ENCODE measurements at regions not wholly inside any gene's neighbourhood (a gene's known extent, or its start where the extent isn't known, plus 50 kb on each side); places are given as distances from the start of the nearest gene placed in this dataset.

DNA sequence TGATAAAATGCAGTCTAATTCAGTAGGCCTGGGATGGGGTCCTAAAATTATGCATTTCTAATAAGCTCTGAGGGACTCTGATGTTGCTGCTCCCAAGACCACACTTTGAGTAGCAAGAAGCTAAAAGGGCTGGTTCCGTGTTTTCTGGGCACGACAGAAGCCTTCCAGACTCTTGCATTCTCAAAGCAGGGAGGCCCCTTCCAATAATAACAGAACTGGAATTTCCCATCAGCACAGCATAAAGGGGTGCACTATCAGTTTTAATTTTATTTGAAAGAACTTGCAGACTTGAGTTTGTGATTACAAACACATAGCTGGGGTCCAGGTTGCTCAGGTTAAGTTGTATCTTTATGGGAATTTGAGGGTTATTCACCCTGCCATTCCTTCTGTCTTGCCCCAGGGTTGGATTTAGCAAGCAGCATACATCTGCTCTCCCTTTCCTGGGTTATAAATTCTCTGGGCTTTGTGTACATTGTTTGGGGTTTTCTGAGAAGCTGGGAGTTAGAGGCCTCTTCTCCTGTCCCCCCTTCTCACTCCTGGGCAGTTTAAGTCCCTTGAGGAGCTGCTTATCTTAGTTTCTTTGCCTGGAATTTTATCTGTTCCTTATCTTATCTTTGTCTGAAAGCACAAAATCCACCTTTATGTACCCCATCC, 94.2 kb upstream of the SLC2A1 start:
- H3K4me1 ChIP-seq (replicated peaks in 1 of 2) = peaks cover 38 to 40% of the 10 kb centered on the region in 2 donors
- ATAC-seq (replicated peaks in 6 of 8) = peak in 2 of 8 experiments; percentile 6 to 55
- no peak overlapping the region for H3K4me3 ChIP-seq
- 14 to 100% (median 42%) methylated on average over 1 to 2 of the region's 2 CpGs; no CpG with 5 or more reads in 1 of the 10 experiments for WGBS, 10 experiments
- H3K27ac ChIP-seq = peak overlapping the region in 1 of 2 donors; percentile 11
- in situ Hi-C loops (cut with MboI; ENCODE audit: low pct_unique_long_range_greater_than_20kb in 2 of 9, low sequenced_read_pairs in 9 of 9, unreplicated experiment in 9 of 9) = loop anchor here in 5 of 9 experiments (25.0 kb wide), 3 partner anchors 91 to 266 kb away; partner anchors contain the start of genes TMEM269 (in 4 of the 5) and SLC2A1 (in 1 of the 5)

GRCh38 chr1:43052322-43052721, 93.7 kb upstream of the SLC2A1 start:
- Histone ChIP-seq H3K4me1 (replicated peaks in 1 of 2) (peaks cover 35% of the 10 kb centered on the region in 2 donors), H3K4me3 (no peak overlapping the region), H3K27ac (no peak overlapping the region)
- in situ Hi-C loops (cut with MboI; ENCODE audit: low pct_unique_long_range_greater_than_20kb in 2 of 9, low sequenced_read_pairs in 9 of 9, unreplicated experiment in 9 of 9) = loop anchor here in 5 of 9 experiments (25.0 kb wide), 3 partner anchors 90 to 265 kb away; partner anchors contain the start of genes TMEM269 (in 4 of the 5) and SLC2A1 (in 1 of the 5)
- no peak for ATAC-seq (replicated peaks in 6 of 8)
- 38 to 100% (median 88%) methylated on average over 1 of the region's 1 CpG; no CpG with 5 or more reads in 2 of the 10 experiments for WGBS, 10 experiments

DNA sequence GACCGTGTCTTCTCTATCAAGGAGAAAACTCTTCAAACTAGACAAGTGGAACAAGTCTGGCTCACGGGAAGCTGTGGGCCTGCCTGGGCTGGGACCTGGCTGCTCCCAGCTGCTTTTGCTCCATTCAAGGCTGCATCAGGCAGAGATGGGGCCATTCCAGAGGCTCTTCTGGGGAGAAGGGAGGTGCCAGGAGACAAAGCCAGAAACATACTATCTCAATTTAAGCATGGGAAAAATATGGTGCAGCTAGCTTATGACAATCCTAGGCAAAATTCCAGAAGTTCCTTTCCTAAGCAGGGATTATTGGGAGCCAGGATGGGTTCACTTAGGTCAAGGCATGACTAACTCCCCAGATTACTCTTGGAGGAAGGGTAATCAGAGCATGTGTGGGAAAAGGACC, 90.8 kb upstream of the SLC2A1 start:
- in situ Hi-C loops (cut with MboI; ENCODE audit: low pct_unique_long_range_greater_than_20kb in 2 of 9, low sequenced_read_pairs in 9 of 9, unreplicated experiment in 9 of 9) = no loop called here
- peak in 1 of 8 experiments; percentile 63 for ATAC-seq (replicated peaks in 6 of 8)

GRCh38 chr1:43048601-43049011, 89.9 kb upstream of the SLC2A1 start:
- no peak overlapping the region for H3K4me3 ChIP-seq
- in situ Hi-C loops (cut with MboI; ENCODE audit: low pct_unique_long_range_greater_than_20kb in 2 of 9, low sequenced_read_pairs in 9 of 9, unreplicated experiment in 9 of 9) = no loop called here
- peak in 3 of 8 experiments; percentile 6 to 52 (median 20) for ATAC-seq (replicated peaks in 6 of 8)
- H3K27ac ChIP-seq = no peak overlapping the region
- H3K4me1 ChIP-seq (replicated peaks in 1 of 2) = peaks cover 32 to 34% of the 10 kb centered on the region in 2 donors
- WGBS, 10 experiments = 25 to 100% (median 80%) methylated on average over 1 to 2 of the region's 2 CpGs; no CpG with 5 or more reads in 5 of the 10 experiments

More for the DNA sequence above, 90.8 kb upstream of the SLC2A1 start:
- H3K4me1 ChIP-seq (replicated peaks in 1 of 2) = peaks cover 29% of the 10 kb centered on the region in 2 donors
- H3K4me3 ChIP-seq = no peak overlapping the region
- WGBS, 10 experiments = 63 to 100% (median 90%) methylated on average over 2 of the region's 2 CpGs; no CpG with 5 or more reads in 5 of the 10 experiments
- H3K27ac ChIP-seq = no peak overlapping the region

- H3K27ac ChIP-seq = no peak overlapping the region
- peaks cover 22 to 29% of the 10 kb centered on the region in 2 donors for H3K4me1 ChIP-seq (replicated peaks in 1 of 2)
- WGBS, 10 experiments = 0 to 100% (median 79%) methylated on average over 1 of the region's 1 CpG; no CpG with 5 or more reads in 4 of the 10 experiments
- no peak for ATAC-seq (replicated peaks in 6 of 8)
- no peak overlapping the region for H3K4me3 ChIP-seq
- in situ Hi-C loops (cut with MboI; ENCODE audit: low pct_unique_long_range_greater_than_20kb in 2 of 9, low sequenced_read_pairs in 9 of 9, unreplicated experiment in 9 of 9) = no loop called here
Measured at GRCh38 chr1:43047135-43047534, 88.5 kb upstream of the SLC2A1 start.

GRCh38 chr1:43044572-43045361, 86.1 kb upstream of the SLC2A1 start:
- peaks cover 15 to 28% of the 10 kb centered on the region in 2 donors for H3K4me1 ChIP-seq (replicated peaks in 1 of 2)
- in situ Hi-C loops (cut with MboI; ENCODE audit: low pct_unique_long_range_greater_than_20kb in 2 of 9, low sequenced_read_pairs in 9 of 9, unreplicated experiment in 9 of 9) = no loop called here
- H3K27ac ChIP-seq = no peak overlapping the region
- 50 to 100% (median 87%) methylated on average over 2 to 6 of the region's 6 CpGs; no CpG with 5 or more reads in 3 of the 10 experiments for WGBS, 10 experiments
- ATAC-seq (replicated peaks in 6 of 8) = no peak
- H3K4me3 ChIP-seq = no peak overlapping the region

- WGBS, 10 experiments = 17 to 89% (median 78%) methylated on average over 1 to 5 of the region's 5 CpGs; no CpG with 5 or more reads in 4 of the 10 experiments
- peak in 5 of 8 experiments; percentile 92 to 96 (median 95) for ATAC-seq (replicated peaks in 6 of 8)
- in situ Hi-C loops (cut with MboI; ENCODE audit: low pct_unique_long_range_greater_than_20kb in 2 of 9, low sequenced_read_pairs in 9 of 9, unreplicated experiment in 9 of 9) = no loop called here
Measured at GRCh38 chr1:43043695-43044094, 85.0 kb upstream of the SLC2A1 start.

GRCh38 chr1:43042773-43043457, 84.2 kb upstream of the SLC2A1 start:
- ATAC-seq (replicated peaks in 6 of 8) = peak in 1 of 8 experiments; percentile 52
- Histone ChIP-seq H3K4me3 (no peak overlapping the region), H3K27ac (no peak overlapping the region), H3K4me1 (replicated peaks in 1 of 2) (peaks cover 17 to 33% of the 10 kb centered on the region in 2 donors)
- in situ Hi-C loops (cut with MboI; ENCODE audit: low pct_unique_long_range_greater_than_20kb in 2 of 9, low sequenced_read_pairs in 9 of 9, unreplicated experiment in 9 of 9) = no loop called here
- WGBS, 10 experiments = 10 to 100% (median 84%) methylated on average over 1 to 3 of the region's 3 CpGs; no CpG with 5 or more reads in 1 of the 10 experiments

More at GRCh38 chr1:43043695-43044094, 85.0 kb upstream of the SLC2A1 start:
- H3K4me1 ChIP-seq (replicated peaks in 1 of 2) = peaks cover 13 to 29% of the 10 kb centered on the region in 2 donors
- H3K27ac ChIP-seq = no peak overlapping the region
- no peak overlapping the region for H3K4me3 ChIP-seq

DNA sequence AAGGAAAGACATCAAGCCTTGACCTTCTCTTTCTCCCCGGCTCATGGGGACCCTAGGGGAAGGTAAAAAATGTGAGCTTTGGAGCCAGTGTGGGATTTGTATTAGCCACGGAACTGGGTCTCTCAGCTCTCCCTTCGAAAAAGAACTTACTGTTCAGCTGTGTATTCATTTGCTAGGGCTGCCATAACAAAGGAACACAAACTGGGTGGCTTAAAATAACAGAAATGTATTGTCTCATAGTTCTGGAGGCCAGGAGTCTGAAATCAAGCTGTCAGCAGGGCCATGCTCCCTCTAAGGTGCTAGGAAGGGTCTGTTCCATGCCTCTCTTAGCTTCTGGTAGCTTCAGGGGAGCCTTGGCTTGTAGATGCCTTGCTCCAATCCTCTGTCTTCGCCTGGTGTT, 83.5 kb upstream of the SLC2A1 start:
- Histone ChIP-seq H3K4me3 (no peak overlapping the region), H3K4me1 (replicated peaks in 1 of 2) (peaks cover 17 to 33% of the 10 kb centered on the region in 2 donors), H3K27ac (no peak overlapping the region)
- in situ Hi-C loops (cut with MboI; ENCODE audit: low pct_unique_long_range_greater_than_20kb in 2 of 9, low sequenced_read_pairs in 9 of 9, unreplicated experiment in 9 of 9) = no loop called here
- no peak for ATAC-seq (replicated peaks in 6 of 8)
- WGBS, 10 experiments = 75 to 100% (median 89%) methylated on average over 1 to 4 of the region's 4 CpGs; no CpG with 5 or more reads in 3 of the 10 experiments

DNA sequence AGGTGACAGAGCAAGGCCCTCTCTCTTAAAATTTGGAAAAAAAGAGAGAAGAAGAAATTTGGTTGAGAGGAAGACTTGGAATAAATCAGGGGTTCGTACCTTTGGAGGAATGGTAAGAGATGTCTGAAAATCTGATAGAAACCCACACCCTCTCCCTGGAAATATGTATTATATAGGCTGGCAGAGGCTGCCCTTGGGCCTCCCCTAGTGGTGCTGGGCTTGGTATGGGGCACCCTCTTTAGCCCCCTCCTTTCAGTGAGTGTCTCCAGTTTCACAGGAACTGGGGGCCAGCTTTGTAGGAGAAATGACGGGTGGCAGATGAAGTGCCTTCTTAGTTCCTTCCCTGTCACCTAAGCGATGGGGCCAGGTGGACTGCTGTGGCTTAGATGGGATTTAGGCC, 82.9 kb upstream of the SLC2A1 start:
- no peak for ATAC-seq (replicated peaks in 6 of 8)
- WGBS, 10 experiments = 67 to 100% (median 87%) methylated on average over 1 to 2 of the region's 3 CpGs; no CpG with 5 or more reads in 2 of the 10 experiments

DNA sequence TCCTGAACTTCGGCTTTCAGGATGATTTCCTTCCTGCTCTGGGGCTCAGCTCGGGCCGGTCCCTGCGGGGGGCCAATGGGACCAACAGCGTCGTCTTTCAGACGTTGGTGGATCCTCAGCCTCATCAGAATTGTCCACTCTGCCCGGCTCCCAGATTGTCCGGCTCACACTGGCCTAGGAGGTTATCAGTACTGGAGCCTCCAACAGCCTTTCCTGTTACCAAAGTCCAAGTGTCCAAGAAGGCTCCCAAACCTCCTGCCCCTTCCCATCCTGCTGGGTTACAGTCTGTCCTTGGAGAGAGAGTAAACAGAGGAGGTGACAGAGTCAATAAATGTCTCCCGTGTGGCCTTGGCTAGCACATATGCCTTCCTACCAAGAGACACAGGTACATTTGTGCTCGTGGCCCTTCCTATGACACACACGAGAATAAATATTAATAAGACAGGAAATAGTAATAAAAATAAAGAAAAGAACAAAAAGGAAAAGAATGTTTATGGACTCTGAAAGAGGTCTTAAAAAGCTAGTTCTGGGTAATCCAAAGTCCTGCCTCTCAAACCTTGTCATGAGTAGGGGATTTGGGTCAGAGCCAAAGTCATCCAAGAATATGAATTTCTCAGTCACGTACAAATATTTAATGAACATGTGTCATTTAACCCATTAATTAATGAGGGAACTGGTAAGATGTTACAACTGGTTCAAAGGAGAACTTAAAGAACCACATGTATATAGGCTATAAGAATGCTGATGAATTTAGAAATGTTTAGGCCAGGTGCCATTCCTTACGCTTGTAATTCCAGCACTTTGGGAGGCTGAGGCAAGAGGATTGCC, 80.8 kb upstream of the SLC2A1 start:
- Histone ChIP-seq H3K4me3 (no peak overlapping the region), H3K27ac (no peak overlapping the region), H3K4me1 (replicated peaks in 1 of 2) (peaks cover 30 to 50% of the 10 kb centered on the region in 2 donors)
- no peak for ATAC-seq (replicated peaks in 6 of 8)
- WGBS, 10 experiments = 30 to 80% (median 65%) methylated on average over 1 to 13 of the region's 14 CpGs
- in situ Hi-C loops (cut with MboI; ENCODE audit: low pct_unique_long_range_greater_than_20kb in 2 of 9, low sequenced_read_pairs in 9 of 9, unreplicated experiment in 9 of 9) = no loop called here

More for the DNA sequence above, 82.9 kb upstream of the SLC2A1 start:
- H3K27ac ChIP-seq = no peak overlapping the region
- no peak overlapping the region for H3K4me3 ChIP-seq
- peaks cover 20 to 35% of the 10 kb centered on the region in 2 donors for H3K4me1 ChIP-seq (replicated peaks in 1 of 2)
- in situ Hi-C loops (cut with MboI; ENCODE audit: low pct_unique_long_range_greater_than_20kb in 2 of 9, low sequenced_read_pairs in 9 of 9, unreplicated experiment in 9 of 9) = no loop called here
